Superior temporal gyrus (tissue), 1 donor: ENCODE measurements at regions not wholly inside any gene's neighbourhood (a gene's known extent, or its start where the extent isn't known, plus 50 kb on each side); places are given as distances from the start of the nearest gene placed in this dataset.
"Not testable (repeated sequence)": the region's sequence is repeated elsewhere in the genome, so short reads cannot be mapped to it uniquely, and the experiment has no call there.

Experiments used
- DNase-seq: peaks from one replicate; pipeline ENCODE4 v3.0.0-alpha.2; 2016; ENCODE audit errors: extremely low spot score

- DNase-seq = no peak
Measured at GRCh38 chr20:53647286-53647821, 53.7 kb upstream of the ZNF217 start.

GRCh38 chr20:53646550-53646949 lies 52.9 kb upstream of the ZNF217 start:
- no peak for DNase-seq

GRCh38 chr20:53645582-53645897 lies 51.9 kb upstream of the ZNF217 start:
- no peak for DNase-seq

- DNase-seq = not testable (repeated sequence)
Measured at GRCh38 chr20:53644108-53644507, 50.5 kb upstream of the ZNF217 start.
